ENCODE measurements at regions not wholly inside any gene's neighbourhood (a gene's known extent, or its start where the extent isn't known, plus 50 kb on each side); places are given as distances from the start of the nearest gene placed in this dataset.
"Not testable (repeated sequence)": the region's sequence is repeated elsewhere in the genome, so short reads cannot be mapped to it uniquely, and the experiment has no call there.

DNA sequence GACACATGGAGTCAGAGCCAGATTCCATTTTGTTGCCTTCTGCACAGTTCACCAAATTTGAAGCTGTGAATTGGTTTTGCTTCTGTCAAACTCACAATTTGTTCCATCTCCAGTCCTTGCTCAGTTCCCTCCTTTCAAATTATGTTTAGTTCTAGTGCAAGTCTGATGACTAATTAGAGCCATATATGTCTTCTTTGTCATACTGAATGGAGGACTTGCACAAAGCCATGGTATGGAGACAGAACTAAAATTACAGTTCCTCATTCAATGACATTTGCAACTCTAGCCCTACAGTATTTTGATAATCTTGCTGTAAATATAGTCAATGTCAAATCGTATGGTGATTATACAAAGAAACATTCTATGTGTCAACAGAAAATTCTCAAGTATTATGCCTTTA lies 936.9 kb upstream of the CELF4 start:
- H3K4me3 Mint-ChIP-seq = no peak overlapping the region
- H3K27ac Mint-ChIP-seq = no peak overlapping the region
- H3K27me3 Mint-ChIP-seq (ENCODE audit: low read depth) = no peaks in the 10 kb centered on the region
- H3K9me3 Mint-ChIP-seq = peaks cover 14% of the 10 kb centered on the region
- H3K4me1 Mint-ChIP-seq (ENCODE audit: low read depth) = no peaks in the 10 kb centered on the region
- H3K36me3 Mint-ChIP-seq (ENCODE audit: low read depth) = no peaks in the 10 kb centered on the region

GRCh38 chr18:38497266-38497665 lies 931.7 kb upstream of the CELF4 start:
- peaks cover 10% of the 10 kb centered on the region for H3K9me3 Mint-ChIP-seq
- peaks cover 5% of the 10 kb centered on the region for H3K4me1 Mint-ChIP-seq (ENCODE audit: low read depth)
- H3K4me3 Mint-ChIP-seq = no peak overlapping the region

DNA sequence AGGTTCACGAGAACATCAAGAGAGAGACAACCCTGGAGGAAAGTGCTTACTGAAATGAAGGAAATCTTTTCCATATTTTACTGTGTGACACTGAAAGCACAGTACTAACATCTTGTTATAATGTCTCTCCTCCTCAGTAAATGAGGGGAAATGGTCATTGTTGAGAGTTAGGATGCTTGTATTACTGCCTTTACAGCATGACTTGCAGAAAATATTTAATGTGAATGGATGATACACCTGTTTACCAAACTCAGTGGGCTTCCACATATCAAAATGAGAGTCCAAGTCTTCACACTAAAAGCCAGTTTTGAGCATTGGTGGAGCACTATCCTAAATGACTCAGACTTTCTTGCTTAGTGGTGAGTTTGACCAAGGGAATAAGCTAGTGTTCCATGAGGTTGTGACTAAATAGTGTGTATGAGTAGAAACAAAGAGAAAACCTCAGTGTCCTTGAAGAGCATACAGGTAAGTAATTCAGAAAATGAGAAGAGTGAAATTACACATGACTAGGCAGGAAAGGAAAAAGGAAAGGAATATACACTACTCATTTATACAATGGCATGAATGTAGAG lies 930.7 kb upstream of the CELF4 start:
- H3K27ac Mint-ChIP-seq = no peak overlapping the region
- H3K36me3 Mint-ChIP-seq (ENCODE audit: low read depth) = no peaks in the 10 kb centered on the region
- H3K4me3 Mint-ChIP-seq = no peak overlapping the region
- H3K27me3 Mint-ChIP-seq (ENCODE audit: low read depth) = no peaks in the 10 kb centered on the region
- peaks cover 10% of the 10 kb centered on the region for H3K9me3 Mint-ChIP-seq
- peaks cover 5% of the 10 kb centered on the region for H3K4me1 Mint-ChIP-seq (ENCODE audit: low read depth)

More at GRCh38 chr18:38497266-38497665, 931.7 kb upstream of the CELF4 start:
- Mint-ChIP-seq H3K36me3 (ENCODE audit: low read depth) (no peaks in the 10 kb centered on the region), H3K27ac (no peak overlapping the region), H3K27me3 (ENCODE audit: low read depth) (no peaks in the 10 kb centered on the region)

GRCh38 chr18:38494065-38494464 lies 928.5 kb upstream of the CELF4 start:
- no peaks in the 10 kb centered on the region for H3K27me3 Mint-ChIP-seq (ENCODE audit: low read depth)
- H3K27ac Mint-ChIP-seq = no peak overlapping the region
- H3K4me1 Mint-ChIP-seq (ENCODE audit: low read depth) = peaks cover 5% of the 10 kb centered on the region
- peaks cover 4% of the 10 kb centered on the region for H3K9me3 Mint-ChIP-seq
- no peak overlapping the region for H3K4me3 Mint-ChIP-seq
- H3K36me3 Mint-ChIP-seq (ENCODE audit: low read depth) = no peaks in the 10 kb centered on the region

- Mint-ChIP-seq H3K36me3 (ENCODE audit: low read depth) (no peaks in the 10 kb centered on the region), H3K27me3 (ENCODE audit: low read depth) (no peaks in the 10 kb centered on the region), H3K27ac (no peak overlapping the region), H3K9me3 (no peaks in the 10 kb centered on the region), H3K4me3 (no peak overlapping the region), H3K4me1 (ENCODE audit: low read depth) (peaks cover 5% of the 10 kb centered on the region)
These were observed 925.6 kb upstream of the CELF4 start for GRCh38 chr18:38491195-38491594.

- not testable (repeated sequence) for H3K27me3 Mint-ChIP-seq (ENCODE audit: low read depth); H3K36me3 Mint-ChIP-seq (ENCODE audit: low read depth); H3K4me3 Mint-ChIP-seq; H3K4me1 Mint-ChIP-seq (ENCODE audit: low read depth); H3K27ac Mint-ChIP-seq; H3K9me3 Mint-ChIP-seq
These were observed 924.1 kb upstream of the CELF4 start for GRCh38 chr18:38489721-38490120.

- Mint-ChIP-seq H3K27me3 (ENCODE audit: low read depth) (no peaks in the 10 kb centered on the region), H3K27ac (no peak overlapping the region), H3K9me3 (no peaks in the 10 kb centered on the region), H3K36me3 (ENCODE audit: low read depth) (no peaks in the 10 kb centered on the region), H3K4me3 (no peak overlapping the region), H3K4me1 (ENCODE audit: low read depth) (no peaks in the 10 kb centered on the region)
These were observed 921.9 kb upstream of the CELF4 start for GRCh38 chr18:38487521-38487920.

GRCh38 chr18:38483326-38483725 lies 917.7 kb upstream of the CELF4 start:
- no peak overlapping the region for H3K4me3 Mint-ChIP-seq
- no peaks in the 10 kb centered on the region for H3K4me1 Mint-ChIP-seq (ENCODE audit: low read depth)
- H3K27ac Mint-ChIP-seq = no peak overlapping the region
- H3K36me3 Mint-ChIP-seq (ENCODE audit: low read depth) = no peaks in the 10 kb centered on the region
- H3K27me3 Mint-ChIP-seq (ENCODE audit: low read depth) = no peaks in the 10 kb centered on the region
- H3K9me3 Mint-ChIP-seq = peaks cover 3% of the 10 kb centered on the region

DNA sequence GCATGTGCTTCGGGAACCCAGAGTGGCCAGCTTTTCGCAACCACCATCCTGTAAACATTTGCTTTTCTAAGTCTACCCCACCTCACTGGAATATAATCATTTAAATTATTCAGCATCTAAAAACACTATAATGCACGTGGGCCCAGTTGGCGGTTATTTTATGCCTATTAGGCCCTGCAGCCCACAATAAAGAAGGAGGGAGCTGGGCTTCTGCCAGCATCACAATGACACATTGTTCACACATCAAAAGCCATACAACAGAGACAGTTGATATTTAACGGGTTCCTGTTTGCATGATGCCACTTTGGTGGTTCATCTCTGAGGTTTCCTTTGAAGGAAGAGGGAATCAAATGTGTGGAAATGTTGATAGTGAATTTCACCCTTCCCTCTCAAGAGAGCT lies 916.0 kb upstream of the CELF4 start:
- Mint-ChIP-seq H3K4me1 (ENCODE audit: low read depth) (no peaks in the 10 kb centered on the region), H3K36me3 (ENCODE audit: low read depth) (no peaks in the 10 kb centered on the region), H3K9me3 (peaks cover 3% of the 10 kb centered on the region), H3K4me3 (no peak overlapping the region), H3K27ac (no peak overlapping the region), H3K27me3 (ENCODE audit: low read depth) (no peaks in the 10 kb centered on the region)

- Mint-ChIP-seq H3K4me1 (ENCODE audit: low read depth) (no peaks in the 10 kb centered on the region), H3K9me3 (peaks cover 3% of the 10 kb centered on the region), H3K27ac (no peak overlapping the region), H3K27me3 (ENCODE audit: low read depth) (no peaks in the 10 kb centered on the region), H3K4me3 (no peak overlapping the region), H3K36me3 (ENCODE audit: low read depth) (no peaks in the 10 kb centered on the region)
These were observed 910.1 kb upstream of the CELF4 start for GRCh38 chr18:38475686-38476085.

GRCh38 chr18:38473535-38473934 lies 907.9 kb upstream of the CELF4 start:
- Mint-ChIP-seq H3K4me1 (ENCODE audit: low read depth) (no peaks in the 10 kb centered on the region), H3K36me3 (ENCODE audit: low read depth) (no peaks in the 10 kb centered on the region), H3K27ac (no peak overlapping the region), H3K27me3 (ENCODE audit: low read depth) (no peaks in the 10 kb centered on the region), H3K4me3 (no peak overlapping the region), H3K9me3 (no peaks in the 10 kb centered on the region)

DNA sequence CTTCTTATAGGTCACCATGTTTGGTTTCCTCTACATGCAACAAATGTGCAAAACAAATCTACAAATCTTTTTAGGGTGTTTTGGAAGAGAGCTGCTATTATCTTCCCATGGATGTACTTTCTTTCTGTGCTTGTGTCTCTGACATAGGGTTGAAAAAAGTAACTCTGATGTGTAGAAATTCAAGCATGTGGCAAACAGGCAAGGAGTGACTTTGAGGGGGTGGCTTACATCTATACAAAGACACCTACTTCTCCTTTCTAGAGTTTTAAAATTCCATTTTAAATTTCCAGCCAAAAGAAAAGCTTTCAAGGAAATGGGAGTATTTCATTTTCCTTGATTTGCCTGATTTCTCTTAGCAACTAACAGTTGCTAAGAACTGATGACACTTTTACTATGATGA lies 904.8 kb upstream of the CELF4 start:
- Mint-ChIP-seq H3K4me1 (ENCODE audit: low read depth) (no peaks in the 10 kb centered on the region), H3K36me3 (ENCODE audit: low read depth) (no peaks in the 10 kb centered on the region), H3K4me3 (no peak overlapping the region), H3K27ac (no peak overlapping the region), H3K9me3 (no peaks in the 10 kb centered on the region), H3K27me3 (ENCODE audit: low read depth) (no peaks in the 10 kb centered on the region)

GRCh38 chr18:38466426-38466825 lies 900.8 kb upstream of the CELF4 start:
- H3K27me3 Mint-ChIP-seq (ENCODE audit: low read depth) = no peaks in the 10 kb centered on the region
- H3K9me3 Mint-ChIP-seq = peaks cover 8% of the 10 kb centered on the region
- no peak overlapping the region for H3K27ac Mint-ChIP-seq
- peaks cover 3% of the 10 kb centered on the region for H3K4me1 Mint-ChIP-seq (ENCODE audit: low read depth)
- H3K36me3 Mint-ChIP-seq (ENCODE audit: low read depth) = no peaks in the 10 kb centered on the region
- H3K4me3 Mint-ChIP-seq = no peak overlapping the region

GRCh38 chr18:38464024-38464423 lies 898.4 kb upstream of the CELF4 start:
- Mint-ChIP-seq H3K4me3 (no peak overlapping the region), H3K27me3 (ENCODE audit: low read depth) (no peaks in the 10 kb centered on the region), H3K27ac (no peak overlapping the region), H3K36me3 (ENCODE audit: low read depth) (no peaks in the 10 kb centered on the region), H3K4me1 (ENCODE audit: low read depth) (peaks cover 3% of the 10 kb centered on the region), H3K9me3 (peaks cover 8% of the 10 kb centered on the region)

- H3K27ac Mint-ChIP-seq = no peak overlapping the region
- no peak overlapping the region for H3K4me3 Mint-ChIP-seq
- peaks cover 3% of the 10 kb centered on the region for H3K4me1 Mint-ChIP-seq (ENCODE audit: low read depth)
- peaks cover 8% of the 10 kb centered on the region for H3K9me3 Mint-ChIP-seq
- no peaks in the 10 kb centered on the region for H3K27me3 Mint-ChIP-seq (ENCODE audit: low read depth)
- no peaks in the 10 kb centered on the region for H3K36me3 Mint-ChIP-seq (ENCODE audit: low read depth)
These were observed 895.1 kb upstream of the CELF4 start for GRCh38 chr18:38460657-38461056.

All from T-helper 1 cell treated with Interleukin-12 subunit alpha and Interleukin-12 subunit beta and Interleukin-4 antibody, amounts not matched to agents 30 μg/mL and 1 μg/mL, for 36 hours (primary cell).